ENCODE measurements at regions not wholly inside any gene's neighbourhood (a gene's known extent, or its start where the extent isn't known, plus 50 kb on each side); places are given as distances from the start of the nearest gene placed in this dataset.

DNA sequence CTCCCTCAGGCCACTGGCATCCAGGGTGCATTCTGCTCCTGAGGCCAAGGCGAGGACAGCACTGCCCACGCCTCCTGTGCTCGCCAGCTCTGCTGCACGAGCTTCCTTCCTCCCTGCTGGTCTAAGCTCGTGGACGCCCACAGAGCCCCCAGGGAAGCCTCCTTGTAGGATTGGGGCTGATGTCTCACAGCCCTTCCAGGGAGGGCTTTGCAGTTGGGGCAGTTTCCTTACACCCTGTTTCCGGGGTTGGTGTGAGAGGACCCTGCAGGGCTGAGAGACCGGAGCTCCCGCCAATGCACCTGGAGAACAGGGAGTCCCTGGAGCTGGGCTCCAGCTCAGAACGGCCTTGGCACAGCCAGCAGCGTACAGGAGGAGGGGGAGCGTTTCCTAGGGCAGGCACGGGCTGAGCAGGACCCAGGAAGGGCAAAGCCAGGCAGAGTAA lies 172.4 kb upstream of the PDE10A start:
- in situ Hi-C loops (cut with HindIII; ENCODE audit: low sequenced_read_pairs), result loop anchor here (5.0 kb wide), 1 partner anchor 48 kb away; no protein-coding TSS in a partner anchor
- H3K4me3 ChIP-seq (ENCODE audit: low read depth, low read length), result no peak overlapping the region
- no peak for DNase-seq (ENCODE audit: low read depth)
- no peak for TF ChIP-seq CTCF (IDR thresholded peaks at IDR 0.05; ENCODE audit: low read depth, low read length, missing control alignments)

DNA sequence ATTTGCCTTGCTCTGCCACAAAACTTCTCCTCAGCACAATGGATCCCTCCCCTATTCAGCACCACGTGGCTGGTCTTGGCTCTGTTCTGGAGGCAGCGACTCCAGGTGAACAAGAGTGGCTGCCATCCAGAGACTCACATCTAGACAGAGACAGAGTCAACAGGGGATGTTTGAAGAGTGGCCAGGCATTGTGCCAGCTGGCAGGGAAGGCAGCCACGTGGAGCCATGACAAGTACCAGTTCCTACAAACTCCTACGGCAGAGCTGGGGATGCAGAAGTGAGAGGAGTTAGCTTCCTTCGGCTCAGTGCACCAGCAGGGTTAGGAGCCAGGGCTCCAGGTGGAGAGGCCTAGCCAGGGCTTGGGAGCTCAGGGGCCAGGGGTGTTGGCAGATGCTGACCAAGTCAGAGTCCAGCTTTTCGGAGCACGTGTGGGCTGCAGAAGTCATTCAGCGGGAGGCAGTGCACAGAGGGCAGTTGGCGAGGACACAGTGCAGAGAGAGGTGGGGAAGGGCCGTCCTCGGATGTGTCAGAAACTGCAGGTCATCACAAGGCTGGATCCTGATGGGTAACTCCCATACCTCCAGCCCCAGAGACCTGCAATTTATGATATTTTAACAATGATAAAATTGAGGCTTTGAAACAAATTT lies 171.7 kb upstream of the PDE10A start:
- TF ChIP-seq CTCF (IDR thresholded peaks at IDR 0.05; ENCODE audit: low read depth, low read length, missing control alignments), result no peak
- in situ Hi-C loops (cut with HindIII; ENCODE audit: low sequenced_read_pairs), result loop anchor here (5.0 kb wide), 1 partner anchor 47 kb away; no protein-coding TSS in a partner anchor
- no peak overlapping the region for H3K4me3 ChIP-seq (ENCODE audit: low read depth, low read length)
- DNase-seq (ENCODE audit: low read depth), result peak; percentile 11

GRCh38 chr6:165833355-165833754 lies 170.3 kb upstream of the PDE10A start:
- TF ChIP-seq CTCF (IDR thresholded peaks at IDR 0.05; ENCODE audit: low read depth, low read length, missing control alignments), result no peak
- in situ Hi-C loops (cut with HindIII; ENCODE audit: low sequenced_read_pairs), result no loop called here
- H3K4me3 ChIP-seq (ENCODE audit: low read depth, low read length), result no peak overlapping the region
- no peak for DNase-seq (ENCODE audit: low read depth)

DNA sequence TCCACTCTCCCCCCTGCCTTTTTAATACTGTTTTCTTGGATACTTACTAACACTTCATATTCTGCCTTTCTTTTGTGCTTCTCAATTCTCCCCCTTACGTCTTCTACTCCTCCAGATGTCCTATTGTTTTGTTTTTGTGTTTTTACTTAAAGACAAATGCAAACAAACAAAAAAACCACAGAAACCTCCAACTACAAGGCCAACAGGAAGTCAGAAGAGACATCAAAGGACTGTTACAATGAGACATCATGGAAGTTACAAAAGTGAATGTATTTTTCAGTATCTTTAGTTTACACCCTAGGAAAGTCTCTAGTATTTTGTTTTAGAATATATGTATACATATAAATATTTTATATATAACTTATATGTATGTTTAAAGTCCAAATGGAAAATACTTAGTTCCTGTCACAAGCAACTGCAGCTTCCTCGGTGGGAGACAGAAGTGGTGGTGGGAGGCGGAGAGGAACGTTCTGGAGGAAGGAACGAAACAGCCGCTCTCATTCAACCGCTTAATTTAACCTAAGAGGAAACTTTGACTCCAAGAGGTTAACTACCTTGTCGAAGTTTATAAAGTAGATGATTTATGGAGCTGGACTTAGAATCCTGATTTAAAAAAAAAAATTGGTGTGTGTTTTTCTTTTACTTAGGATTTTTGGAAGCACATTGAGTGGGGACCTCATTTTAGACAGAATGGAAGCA lies 168.9 kb upstream of the PDE10A start:
- H3K4me3 ChIP-seq (ENCODE audit: low read depth, low read length), result no peak overlapping the region
- no peak for TF ChIP-seq CTCF (IDR thresholded peaks at IDR 0.05; ENCODE audit: low read depth, low read length, missing control alignments)
- no peak for DNase-seq (ENCODE audit: low read depth)
- in situ Hi-C loops (cut with HindIII; ENCODE audit: low sequenced_read_pairs), result no loop called here

GRCh38 chr6:165830761-165831160 lies 167.7 kb upstream of the PDE10A start:
- DNase-seq (ENCODE audit: low read depth), result no peak
- in situ Hi-C loops (cut with HindIII; ENCODE audit: low sequenced_read_pairs), result no loop called here
- TF ChIP-seq CTCF (IDR thresholded peaks at IDR 0.05; ENCODE audit: low read depth, low read length, missing control alignments), result no peak
- H3K4me3 ChIP-seq (ENCODE audit: low read depth, low read length), result no peak overlapping the region

GRCh38 chr6:165829376-165829775 lies 166.3 kb upstream of the PDE10A start:
- no peak overlapping the region for H3K4me3 ChIP-seq (ENCODE audit: low read depth, low read length)
- DNase-seq (ENCODE audit: low read depth), result no peak
- in situ Hi-C loops (cut with HindIII; ENCODE audit: low sequenced_read_pairs), result no loop called here
- no peak for TF ChIP-seq CTCF (IDR thresholded peaks at IDR 0.05; ENCODE audit: low read depth, low read length, missing control alignments)
